K562 (cell line): ENCODE measurements at regions not wholly inside any gene's neighbourhood (a gene's known extent, or its start where the extent isn't known, plus 50 kb on each side); places are given as distances from the start of the nearest gene placed in this dataset.

ENCODE experiments used
- ATAC-seq: fragments of 200-7000 bp; cut with Tn5 transposase; 3 replicates; pipeline ENCODE4 v1.9.1; 2020; ENCODE audit warnings: moderate library complexity
- BruUV-seq: library from RNA; stranded (reverse); fragments of 400-500 nt; replicated peaks from 2 replicates; lab custom pipeline; 2021; lab: Mats Ljungman, UMichigan
- CTCF ChIA-PET: fragments of 300-600 bp; formaldehyde crosslinking; extraction: SDS; loops from one replicate; lab custom pipeline; 2021; ENCODE audit warnings: low intra/inter-chr PET ratio; lab: Yijun Ruan, JAX
- POLR2A ChIA-PET: fragments of 300-600, 350-650 bp; sonication (Branson Sonifier 250); formaldehyde crosslinking; extraction: SDS; loops from one replicate; lab custom pipeline; 2021; ENCODE audit warnings: antibody characterized with exemption, inconsistent platforms; lab: Yijun Ruan, JAX
- DNase-seq, 4 experiments: peaks; one replicate each; pipeline versions ENCODE4 v3.0.0 to v3.0.0-alpha.2; 2011 to 2018; ENCODE audit warnings: low spot score in 3 of 4, mixed read lengths in 3 of 4; ENCODE audit errors: extremely low read depth in 1 of 4
- FAIRE-seq: peaks from 2 replicates; lab custom pipeline; 2011; peaks lifted over from hg19 to GRCh38; lab: Jason Lieb, UNC
- H2AFZ ChIP-seq: 2 replicates; pipeline ENCODE4 v1.6.0; 2011; ENCODE audit warnings: low read depth, low read length, control low read depth, inconsistent platforms
- H3K27ac ChIP-seq: fragments of 200-600 bp; 3 replicates; pipeline ENCODE4 v1.8.0; 2011; ENCODE audit warnings: low read depth, mild to moderate bottlenecking, control low read depth, inconsistent platforms, low read length, moderate library complexity, mixed read lengths; ENCODE audit errors: extremely low read depth
- H3K27me3 ChIP-seq, 2 experiments: fragments of 300-600 bp in 1 of 2; 2 replicates in 1 of 2; 3 replicates in 1 of 2; pipeline versions ENCODE4 v1.6.0 to v1.8.0; 2011; ENCODE audit warnings: inconsistent platforms in 2 of 2, low read length in 2 of 2, mild to moderate bottlenecking in 1 of 2, mixed read lengths in 1 of 2, moderate library complexity in 1 of 2; ENCODE audit not compliant: control insufficient read depth in 2 of 2, insufficient read depth in 2 of 2
- H3K36me3 ChIP-seq: fragments of 300-600 bp; 3 replicates; pipeline ENCODE4 v1.8.0; 2011; ENCODE audit warnings: mild to moderate bottlenecking, low read length, inconsistent platforms; ENCODE audit not compliant: control insufficient read depth, insufficient read depth
- H3K4me1 ChIP-seq, 2 experiments: fragments of 200-600 bp in 1 of 2; replicated peaks in 1 of 2; 2 replicates in 1 of 2; 3 replicates in 1 of 2; pipeline versions ENCODE4 v1.5.1 to v1.8.0; 2011; ENCODE audit warnings: inconsistent platforms in 2 of 2, low read length in 2 of 2, mild to moderate bottlenecking in 1 of 2, mixed read lengths in 1 of 2, moderate library complexity in 1 of 2; ENCODE audit not compliant: control insufficient read depth in 2 of 2, insufficient read depth in 2 of 2
- H3K4me2 ChIP-seq: 2 replicates; pipeline ENCODE4 v1.6.1; 2011; ENCODE audit warnings: low read length, control low read depth, inconsistent platforms, mixed read lengths; ENCODE audit not compliant: insufficient read depth
- H3K4me3 ChIP-seq: fragments of 200-600 bp; sonication (generic), shearing (Covaris generic); 2 replicates; pipeline ENCODE4 v1.5.1; 2016; ENCODE audit warnings: control low read depth, inconsistent platforms
- H3K79me2 ChIP-seq: fragments of 200-600 bp; 3 replicates; pipeline ENCODE4 v1.8.0; 2011; ENCODE audit warnings: low read length, inconsistent platforms; ENCODE audit not compliant: control insufficient read depth, insufficient read depth
- H3K9ac ChIP-seq, 2 experiments: 2 replicates each; pipeline versions ENCODE4 v1.6.0 to v1.6.1; 2011; ENCODE audit warnings: low read depth in 2 of 2, low read length in 2 of 2, control low read depth in 1 of 2, inconsistent platforms in 1 of 2, mild to moderate bottlenecking in 1 of 2, mixed read lengths in 1 of 2; ENCODE audit not compliant: insufficient read depth in 1 of 2
- H3K9me1 ChIP-seq: one replicate; pipeline ENCODE4 v1.6.0; 2011; ENCODE audit warnings: inconsistent platforms, mild to moderate bottlenecking, low read length, moderate library complexity; ENCODE audit not compliant: control insufficient read depth, insufficient read depth
- H3K9me3 ChIP-seq: replicated peaks from 2 replicates; pipeline ENCODE4 v1.5.1; 2011; ENCODE audit warnings: low read depth, low read length, inconsistent platforms; ENCODE audit not compliant: control insufficient read depth, insufficient read depth
- H4K20me1 ChIP-seq: replicated peaks from 2 replicates; pipeline ENCODE4 v1.6.1; 2011; ENCODE audit warnings: low read length, inconsistent platforms, mixed read lengths; ENCODE audit not compliant: control insufficient read depth, insufficient read depth
- ATF1 ChIP-seq, 2 experiments: fragments of 450-650 bp in 1 of 2; IDR thresholded peaks; 2 replicates each; pipeline ENCODE4 v1.6.1; 2016; ENCODE audit warnings: missing compliant biosample characterization in 1 of 2, missing genetic modification characterization in 1 of 2
- CHCHD3 ChIP-seq: fragments of 250-450 bp; sonication (Bioruptor Pico); IDR thresholded peaks from 2 replicates; pipeline ENCODE4 v2.1.2; 2022; ENCODE audit warnings: mild to moderate bottlenecking
- HSF4 ChIP-seq: fragments of 250-450 bp; sonication (Bioruptor Pico); IDR thresholded peaks from 2 replicates; pipeline ENCODE4 v2.1.2; 2022; ENCODE audit warnings: mild to moderate bottlenecking, moderate library complexity, borderline replicate concordance
- LEF1 ChIP-seq: fragments of 450-650 bp; IDR thresholded peaks from 2 replicates; pipeline ENCODE4 v1.6.1; 2016; ENCODE audit warnings: mild to moderate bottlenecking
- TAF1 ChIP-seq: IDR thresholded peaks from 2 replicates; pipeline ENCODE4 v1.6.1; 2011; ENCODE audit warnings: mild to moderate bottlenecking, low read length, moderate library complexity; ENCODE audit not compliant: insufficient read depth, control insufficient read depth, severe bottlenecking; ENCODE audit errors: extremely low read depth
- ZBTB1 ChIP-seq: sonication (generic); formaldehyde crosslinking; IDR thresholded peaks from 2 replicates; pipeline ENCODE4 v1.8.1; 2023; ENCODE audit warnings: missing genetic modification reagents, low read depth, mild to moderate bottlenecking, borderline replicate concordance
- ZBTB8A ChIP-seq: fragments of 450-650 bp; IDR thresholded peaks from 2 replicates; pipeline ENCODE4 v1.6.1; 2018; ENCODE audit warnings: mild to moderate bottlenecking, moderate library complexity; ENCODE audit not compliant: partially characterized antibody
- ZNF121 ChIP-seq: sonication (generic); formaldehyde crosslinking; conservative IDR thresholded peaks from 2 replicates; pipeline ENCODE4 v1.8.0; 2022; ENCODE audit warnings: missing genetic modification reagents
- ZNF174 ChIP-seq: fragments of 250-450 bp; sonication (Bioruptor Pico); IDR thresholded peaks from 2 replicates; pipeline ENCODE4 v1.4.0; 2020; ENCODE audit warnings: mild to moderate bottlenecking
- ZZZ3 ChIP-seq: fragments of 450-650 bp; IDR thresholded peaks from 2 replicates; pipeline ENCODE4 v1.6.1; 2016; ENCODE audit warnings: antibody characterized with exemption, mild to moderate bottlenecking, moderate library complexity
- WGBS: fragments of 100-300 bp; shearing (Covaris generic); methylation state at CpG from one replicate; pipeline ENCODE4 v1.1.6; 2016; ENCODE audit warnings: low coverage, mixed read lengths; ENCODE audit not compliant: insufficient coverage; ENCODE audit errors: missing lambda C conversion rate; 5-methylcytosine and 5-hydroxymethylcytosine counted together
- in situ Hi-C: fragments of 300-500 bp; cut with MboI; formaldehyde crosslinking; loops from 4 replicates; pipeline ENCODE4 v1.15.0; 2018; ENCODE audit warnings: inconsistent platforms, mixed read lengths
- intact Hi-C: fragments of 100-400 bp; cut with micrococcal nuclease; formaldehyde crosslinking; loops from 2 replicates; pipeline ENCODE4 v1.14.2; 2022
- TF ChIP-seq, protein P1 (sequence below): fragments of 150-350 bp; IDR thresholded peaks from 2 replicates; pipeline ENCODE4 v1.6.1; 2014; ENCODE audit warnings: low read depth, mild to moderate bottlenecking, low read length, borderline replicate concordance
- TF ChIP-seq, protein P2 (sequence below): fragments of 250-450 bp; sonication (Bioruptor Pico); IDR thresholded peaks from 2 replicates; pipeline ENCODE4 v1.4.0; 2020

DNA sequence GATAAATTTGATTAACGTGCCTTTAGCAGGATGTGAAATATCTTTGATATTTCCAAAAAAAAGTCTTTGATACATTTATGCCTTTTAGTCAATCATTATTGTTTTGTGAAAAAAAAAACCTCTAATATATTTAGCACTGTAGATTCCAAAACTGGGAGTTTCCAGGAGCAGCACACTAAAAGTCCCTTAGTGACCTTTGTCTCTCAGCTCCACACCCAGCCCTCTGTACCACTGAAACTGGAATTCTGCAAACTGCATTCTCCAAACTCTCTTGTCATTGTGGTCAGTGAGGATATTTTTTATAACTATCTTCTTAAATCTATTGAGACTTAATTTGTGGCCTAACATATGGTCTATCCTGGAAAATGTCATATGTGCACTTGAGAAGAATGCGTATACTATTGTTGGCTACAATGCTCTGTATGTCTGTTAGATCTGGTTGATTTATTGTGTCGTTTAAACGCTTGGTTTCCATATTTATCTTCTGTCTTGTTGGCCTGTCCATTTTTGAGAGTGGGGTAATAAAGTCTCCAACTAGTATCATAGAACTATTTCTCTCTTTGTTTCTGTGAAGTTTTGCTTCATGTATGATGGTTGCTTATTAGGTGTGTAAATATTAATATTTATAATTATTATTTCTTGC lies 73.2 kb upstream of the CNKSR3 start (continued):
- TF ChIP-seq HSF4, result no peak
- no peak for TF ChIP-seq TAF1

GRCh38 chr6:154590756-154591155 lies 80.3 kb upstream of the CNKSR3 start:
- Histone ChIP-seq H3K36me3 (no peaks in the 10 kb centered on the region), H4K20me1 (no peaks in the 10 kb centered on the region), H3K79me2 (no peaks in the 10 kb centered on the region), H3K9ac (no peak overlapping the region), H3K4me1 (peaks cover 8 to 18% of the 10 kb centered on the region in 2 experiments; a peak in 3 of 5 replicates), H3K4me3 (no peak overlapping the region), H3K27ac (no peak overlapping the region), H3K9me3 (no peaks in the 10 kb centered on the region), H3K4me2 (no peak overlapping the region), H3K9me1 (no peaks in the 10 kb centered on the region), H3K27me3 (no peaks in the 10 kb centered on the region), H2AFZ (no peak overlapping the region)
- DNase-seq (no peak), FAIRE-seq (no peak), ATAC-seq (no peak)
- WGBS, result 60% methylated on average over 4 of the region's 4 CpGs
- in situ Hi-C loops (no loop called here), intact Hi-C loops (loop anchor here (5.0 kb wide), 1 partner anchor 78 kb away; the partner anchor contains the start of gene CNKSR3)
- BruUV-seq, result no TSS peak
- POLR2A ChIA-PET, result no interaction called here
- CTCF ChIA-PET, result no interaction called here
- TF ChIP-seq ZBTB1 (CRISPR knock-in tag), result no peak
- no peak for TF ChIP-seq ATF1 (CRISPR knock-in tag; IDR thresholded peaks at IDR 0.05)
- TF ChIP-seq ATF1 (tag; IDR thresholded peaks at IDR 0.05), result no peak
- TF ChIP-seq LEF1, result no peak
- no peak for TF ChIP-seq ZBTB8A
- TF ChIP-seq ZNF121, result no peak
- TF ChIP-seq ZNF174, result no peak
- no peak for TF ChIP-seq CHCHD3 (CRISPR knock-in tag)
- TF ChIP-seq, protein P1, sequence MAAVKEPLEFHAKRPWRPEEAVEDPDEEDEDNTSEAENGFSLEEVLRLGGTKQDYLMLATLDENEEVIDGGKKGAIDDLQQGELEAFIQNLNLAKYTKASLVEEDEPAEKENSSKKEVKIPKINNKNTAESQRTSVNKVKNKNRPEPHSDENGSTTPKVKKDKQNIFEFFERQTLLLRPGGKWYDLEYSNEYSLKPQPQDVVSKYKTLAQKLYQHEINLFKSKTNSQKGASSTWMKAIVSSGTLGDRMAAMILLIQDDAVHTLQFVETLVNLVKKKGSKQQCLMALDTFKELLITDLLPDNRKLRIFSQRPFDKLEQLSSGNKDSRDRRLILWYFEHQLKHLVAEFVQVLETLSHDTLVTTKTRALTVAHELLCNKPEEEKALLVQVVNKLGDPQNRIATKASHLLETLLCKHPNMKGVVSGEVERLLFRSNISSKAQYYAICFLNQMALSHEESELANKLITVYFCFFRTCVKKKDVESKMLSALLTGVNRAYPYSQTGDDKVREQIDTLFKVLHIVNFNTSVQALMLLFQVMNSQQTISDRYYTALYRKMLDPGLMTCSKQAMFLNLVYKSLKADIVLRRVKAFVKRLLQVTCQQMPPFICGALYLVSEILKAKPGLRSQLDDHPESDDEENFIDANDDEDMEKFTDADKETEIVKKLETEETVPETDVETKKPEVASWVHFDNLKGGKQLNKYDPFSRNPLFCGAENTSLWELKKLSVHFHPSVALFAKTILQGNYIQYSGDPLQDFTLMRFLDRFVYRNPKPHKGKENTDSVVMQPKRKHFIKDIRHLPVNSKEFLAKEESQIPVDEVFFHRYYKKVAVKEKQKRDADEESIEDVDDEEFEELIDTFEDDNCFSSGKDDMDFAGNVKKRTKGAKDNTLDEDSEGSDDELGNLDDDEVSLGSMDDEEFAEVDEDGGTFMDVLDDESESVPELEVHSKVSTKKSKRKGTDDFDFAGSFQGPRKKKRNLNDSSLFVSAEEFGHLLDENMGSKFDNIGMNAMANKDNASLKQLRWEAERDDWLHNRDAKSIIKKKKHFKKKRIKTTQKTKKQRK, result no peak
- TF ChIP-seq ZZZ3, result no peak
- TF ChIP-seq, protein P2, sequence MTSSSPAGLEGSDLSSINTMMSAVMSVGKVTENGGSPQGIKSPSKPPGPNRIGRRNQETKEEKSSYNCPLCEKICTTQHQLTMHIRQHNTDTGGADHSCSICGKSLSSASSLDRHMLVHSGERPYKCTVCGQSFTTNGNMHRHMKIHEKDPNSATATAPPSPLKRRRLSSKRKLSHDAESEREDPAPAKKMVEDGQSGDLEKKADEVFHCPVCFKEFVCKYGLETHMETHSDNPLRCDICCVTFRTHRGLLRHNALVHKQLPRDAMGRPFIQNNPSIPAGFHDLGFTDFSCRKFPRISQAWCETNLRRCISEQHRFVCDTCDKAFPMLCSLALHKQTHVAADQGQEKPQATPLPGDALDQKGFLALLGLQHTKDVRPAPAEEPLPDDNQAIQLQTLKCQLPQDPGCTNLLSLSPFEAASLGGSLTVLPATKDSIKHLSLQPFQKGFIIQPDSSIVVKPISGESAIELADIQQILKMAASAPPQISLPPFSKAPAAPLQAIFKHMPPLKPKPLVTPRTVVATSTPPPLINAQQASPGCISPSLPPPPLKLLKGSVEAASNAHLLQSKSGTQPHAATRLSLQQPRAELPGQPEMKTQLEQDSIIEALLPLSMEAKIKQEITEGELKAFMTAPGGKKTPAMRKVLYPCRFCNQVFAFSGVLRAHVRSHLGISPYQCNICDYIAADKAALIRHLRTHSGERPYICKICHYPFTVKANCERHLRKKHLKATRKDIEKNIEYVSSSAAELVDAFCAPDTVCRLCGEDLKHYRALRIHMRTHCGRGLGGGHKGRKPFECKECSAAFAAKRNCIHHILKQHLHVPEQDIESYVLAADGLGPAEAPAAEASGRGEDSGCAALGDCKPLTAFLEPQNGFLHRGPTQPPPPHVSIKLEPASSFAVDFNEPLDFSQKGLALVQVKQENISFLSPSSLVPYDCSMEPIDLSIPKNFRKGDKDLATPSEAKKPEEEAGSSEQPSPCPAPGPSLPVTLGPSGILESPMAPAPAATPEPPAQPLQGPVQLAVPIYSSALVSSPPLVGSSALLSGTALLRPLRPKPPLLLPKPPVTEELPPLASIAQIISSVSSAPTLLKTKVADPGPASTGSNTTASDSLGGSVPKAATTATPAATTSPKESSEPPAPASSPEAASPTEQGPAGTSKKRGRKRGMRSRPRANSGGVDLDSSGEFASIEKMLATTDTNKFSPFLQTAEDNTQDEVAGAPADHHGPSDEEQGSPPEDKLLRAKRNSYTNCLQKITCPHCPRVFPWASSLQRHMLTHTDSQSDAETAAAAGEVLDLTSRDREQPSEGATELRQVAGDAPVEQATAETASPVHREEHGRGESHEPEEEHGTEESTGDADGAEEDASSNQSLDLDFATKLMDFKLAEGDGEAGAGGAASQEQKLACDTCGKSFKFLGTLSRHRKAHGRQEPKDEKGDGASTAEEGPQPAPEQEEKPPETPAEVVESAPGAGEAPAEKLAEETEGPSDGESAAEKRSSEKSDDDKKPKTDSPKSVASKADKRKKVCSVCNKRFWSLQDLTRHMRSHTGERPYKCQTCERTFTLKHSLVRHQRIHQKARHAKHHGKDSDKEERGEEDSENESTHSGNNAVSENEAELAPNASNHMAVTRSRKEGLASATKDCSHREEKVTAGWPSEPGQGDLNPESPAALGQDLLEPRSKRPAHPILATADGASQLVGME (CRISPR knock-in tag), result no peak
